IPS-NIHi7 (cell line): ENCODE measurements at regions not wholly inside any gene's neighbourhood (a gene's known extent, or its start where the extent isn't known, plus 50 kb on each side); places are given as distances from the start of the nearest gene placed in this dataset.
A peak's percentile ranks its signal among the peaks of the same experiment; 100 is the strongest.
"Not testable (repeated sequence)": the region's sequence is repeated elsewhere in the genome, so short reads cannot be mapped to it uniquely, and the experiment has no call there.

Experiments
- DNase-seq: peaks from one replicate; pipeline ENCODE4 v3.0.0; 2012; ENCODE audit warnings: mixed read lengths; ENCODE audit errors: extremely low spot score

GRCh38 chr10:70987396-70988130 is 99.2 kb upstream of the PCBD1 start:
- no peak for DNase-seq

- not testable (repeated sequence) for DNase-seq
These were observed 101.8 kb upstream of the PCBD1 start for GRCh38 chr10:70990156-70990555.

GRCh38 chr10:70990681-70991080 is 102.3 kb upstream of the PCBD1 start:
- DNase-seq, result no peak

- no peak for DNase-seq
These were observed 103.1 kb upstream of the PCBD1 start for GRCh38 chr10:70991140-70992124.

DNA sequence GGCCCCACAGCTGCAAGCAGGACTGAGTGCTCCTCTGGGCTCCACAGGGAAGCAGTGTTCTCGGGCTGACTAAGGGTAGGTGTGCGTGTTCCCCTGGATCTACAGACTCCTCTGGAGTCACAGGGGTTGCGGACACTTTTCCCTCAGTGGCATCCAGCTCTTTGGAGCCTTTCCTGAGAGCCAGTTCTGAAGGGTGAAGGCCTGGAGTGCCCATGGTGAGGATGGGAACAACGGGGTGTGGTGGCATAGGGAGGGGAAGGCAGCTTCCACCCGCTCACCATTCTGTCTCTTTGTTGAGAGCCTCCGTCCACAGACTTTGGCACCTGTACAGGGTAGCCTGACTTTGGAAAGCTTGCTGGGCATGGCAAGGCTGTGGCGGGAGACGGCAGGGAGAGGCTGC is 104.1 kb upstream of the PCBD1 start:
- no peak for DNase-seq

DNA sequence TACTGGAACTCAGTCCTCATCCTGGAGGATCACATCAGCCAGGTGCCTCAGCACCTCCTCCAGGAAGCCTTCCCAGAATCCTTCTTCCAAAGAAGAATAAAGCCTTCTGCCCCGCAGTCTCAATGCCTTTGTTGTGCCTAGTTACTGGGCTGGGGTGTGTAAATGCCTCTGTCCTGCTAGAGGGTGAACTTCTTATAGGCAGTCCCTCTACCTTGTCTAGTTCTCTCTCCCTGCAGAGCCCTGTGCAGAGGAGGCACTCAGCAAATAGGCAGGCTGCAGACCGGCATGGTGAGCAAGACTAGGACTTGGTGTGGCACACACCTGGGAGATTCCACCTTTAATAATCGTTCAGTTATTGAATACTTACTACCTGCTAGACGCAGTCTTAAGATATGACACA is 104.7 kb upstream of the PCBD1 start:
- DNase-seq, result no peak

DNA sequence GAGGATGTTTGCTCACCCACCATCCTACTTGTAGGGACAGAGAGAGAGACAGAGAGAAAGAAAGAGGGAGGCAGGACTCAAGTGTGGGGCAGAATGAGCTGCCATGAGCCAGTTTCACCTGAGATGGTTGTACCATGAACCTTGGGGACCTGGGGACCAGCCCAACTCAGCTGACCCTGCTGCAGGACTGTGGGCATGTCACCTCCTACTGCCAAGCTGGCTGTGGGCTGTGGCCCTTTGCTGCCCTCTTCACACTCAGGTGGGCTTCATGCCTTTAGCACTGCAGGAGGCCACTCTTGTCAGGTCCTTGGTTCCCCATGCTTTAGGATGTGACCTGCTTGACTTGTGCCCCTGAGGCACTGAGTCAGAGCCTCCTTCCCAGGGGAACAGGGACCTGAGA is 108.2 kb upstream of the PCBD1 start:
- no peak for DNase-seq

- no peak for DNase-seq
These were observed 108.9 kb upstream of the PCBD1 start for GRCh38 chr10:70997236-70997635.

DNA sequence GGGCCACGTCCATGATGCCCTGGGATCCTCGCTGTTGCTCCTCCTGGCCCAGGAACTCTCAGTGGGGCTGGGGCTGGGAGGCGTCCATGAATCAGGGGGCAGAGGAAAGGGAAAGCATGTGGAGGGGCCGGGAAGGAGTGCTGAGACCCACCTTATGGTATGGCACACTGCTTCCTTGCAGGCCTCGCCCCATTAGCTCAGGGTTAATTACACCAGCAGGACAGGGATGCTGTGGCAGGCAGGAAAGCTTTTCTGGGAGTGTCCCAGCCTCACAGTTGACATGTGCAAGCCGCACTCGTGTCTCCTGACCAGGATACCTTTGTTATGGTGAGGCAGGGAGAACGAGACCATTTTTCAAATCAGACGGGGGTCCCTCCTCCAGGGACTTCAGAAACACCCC is 109.7 kb upstream of the PCBD1 start:
- no peak for DNase-seq

DNA sequence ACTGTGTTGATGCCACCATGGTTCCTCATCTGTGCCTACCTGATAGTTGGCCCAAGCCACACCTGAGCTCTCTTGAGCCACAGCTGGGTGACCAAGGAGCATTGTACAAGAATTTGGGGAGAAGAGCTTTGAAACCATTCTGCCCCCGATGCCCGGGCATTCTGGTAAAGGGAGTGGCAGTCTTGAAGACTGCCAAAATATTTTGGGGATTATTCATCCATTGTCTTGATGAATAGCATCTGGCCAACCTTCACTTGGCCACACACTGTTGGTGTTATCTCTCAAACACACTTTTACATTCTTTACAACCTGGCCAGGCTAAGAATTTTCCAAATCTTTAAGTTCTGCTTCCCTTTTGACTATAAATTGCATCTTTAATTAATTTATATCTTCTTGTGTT is 113.1 kb upstream of the PCBD1 start:
- DNase-seq, result no peak

DNA sequence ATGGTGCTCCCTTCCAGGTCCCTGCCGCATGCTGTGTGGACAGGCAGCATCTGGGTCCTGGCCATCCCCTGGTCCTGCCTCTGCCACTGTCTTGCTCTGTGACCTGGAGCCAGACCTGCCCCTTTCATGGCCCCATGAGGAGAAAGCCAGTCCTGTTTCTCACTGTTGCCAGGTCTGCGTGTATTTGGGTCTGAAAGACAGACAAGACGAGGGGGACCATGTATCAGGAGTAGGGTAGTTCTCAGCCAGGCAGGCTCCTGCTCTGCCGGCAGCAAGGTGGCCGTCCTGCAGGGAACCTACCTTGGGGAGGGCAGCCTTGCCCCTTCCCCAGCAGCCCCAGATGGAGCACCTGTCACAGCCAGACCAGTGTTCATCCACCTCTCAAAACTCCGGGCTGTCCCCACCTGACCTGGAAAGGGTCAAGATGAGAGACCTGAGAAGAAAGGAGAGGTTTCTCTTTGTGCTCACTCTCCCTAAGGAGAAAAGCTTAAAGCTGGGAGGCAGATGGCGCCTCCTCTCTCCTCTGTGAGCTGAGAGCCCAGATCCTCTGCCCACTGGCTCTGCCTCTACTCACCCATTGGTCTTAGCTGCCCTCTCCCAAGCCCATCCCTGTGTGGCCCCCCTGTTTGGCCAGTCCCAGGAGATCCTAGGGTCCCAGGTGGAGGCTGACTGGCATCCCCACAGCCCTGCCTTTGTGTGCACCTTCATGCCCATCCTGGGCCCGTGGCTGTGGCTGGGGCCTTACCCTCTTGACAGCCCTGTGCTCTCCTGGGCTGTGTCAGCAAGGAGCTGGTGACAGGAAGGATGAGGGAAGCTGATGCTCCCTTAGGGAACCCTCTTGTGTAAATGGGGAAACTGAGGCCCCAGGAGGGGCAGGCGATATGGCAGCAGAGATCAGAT is 116.1 kb upstream of the PCBD1 start:
- no peak for DNase-seq

- DNase-seq, result no peak
These were observed 117.3 kb upstream of the PCBD1 start for GRCh38 chr10:71005337-71006305.

DNA sequence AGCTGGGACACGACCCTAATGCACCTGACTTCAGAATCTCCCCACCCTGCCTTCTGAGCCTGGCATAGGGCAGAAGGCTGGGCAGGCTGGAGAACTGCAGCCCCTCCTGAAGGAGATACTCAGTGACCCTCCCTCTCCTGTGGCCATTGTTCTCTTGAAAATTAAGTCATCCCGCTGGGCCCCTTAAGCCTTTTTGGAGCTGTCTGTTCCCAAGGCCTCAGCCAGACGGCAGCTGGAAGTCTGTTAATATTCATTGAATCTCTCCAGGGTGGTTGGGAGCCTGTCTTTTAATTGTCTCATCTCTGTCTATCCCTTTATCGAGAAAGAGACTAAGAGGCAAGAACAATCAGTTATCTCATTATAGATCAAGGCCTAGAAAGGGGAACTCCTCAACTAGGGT is 118.1 kb upstream of the PCBD1 start:
- peak; percentile 56 for DNase-seq

DNA sequence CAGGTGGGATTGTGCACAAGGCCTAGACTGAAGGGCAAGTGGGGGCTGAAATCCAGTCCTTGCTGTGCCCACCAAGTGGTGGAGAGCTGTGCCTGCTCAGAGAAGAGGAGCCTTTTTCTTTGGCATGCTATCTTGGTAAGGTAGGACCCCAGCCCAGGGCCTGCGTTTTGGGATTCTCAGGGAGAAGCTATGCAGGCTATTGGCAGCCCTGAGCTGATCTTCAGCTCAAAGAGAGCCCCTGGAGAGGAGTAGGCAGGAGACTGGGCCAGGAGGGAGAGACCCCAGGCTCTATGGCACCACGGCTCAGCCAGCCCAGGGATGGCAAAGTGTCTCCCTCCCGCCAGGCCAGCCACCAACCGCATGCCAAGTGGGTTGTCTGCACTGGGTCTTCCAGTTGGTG is 119.2 kb upstream of the PCBD1 start:
- no peak for DNase-seq

GRCh38 chr10:71008150-71008549 is 119.8 kb upstream of the PCBD1 start:
- DNase-seq, result no peak

GRCh38 chr10:71009126-71009525 is 120.8 kb upstream of the PCBD1 start:
- no peak for DNase-seq

DNA sequence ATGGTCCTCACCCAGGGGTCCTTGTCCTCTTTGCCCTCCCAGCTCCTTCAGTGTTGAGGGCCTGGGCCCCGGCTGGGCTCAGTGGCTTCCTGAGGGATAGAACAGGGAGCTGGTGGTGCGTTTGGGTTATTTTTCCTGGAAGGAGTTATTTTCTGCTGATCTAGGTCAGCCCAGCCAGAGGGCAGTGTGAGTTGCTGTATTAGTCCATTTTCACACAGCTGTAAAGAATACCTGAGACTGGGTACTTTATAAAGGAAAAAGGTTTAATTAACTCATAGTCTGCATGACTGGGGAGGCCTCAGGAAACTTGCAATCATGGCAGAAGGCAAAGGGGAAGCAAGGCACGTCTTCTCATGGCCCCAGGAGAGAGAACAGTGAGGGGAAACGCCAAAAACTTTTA is 122.4 kb upstream of the PCBD1 start:
- DNase-seq, result no peak

DNA sequence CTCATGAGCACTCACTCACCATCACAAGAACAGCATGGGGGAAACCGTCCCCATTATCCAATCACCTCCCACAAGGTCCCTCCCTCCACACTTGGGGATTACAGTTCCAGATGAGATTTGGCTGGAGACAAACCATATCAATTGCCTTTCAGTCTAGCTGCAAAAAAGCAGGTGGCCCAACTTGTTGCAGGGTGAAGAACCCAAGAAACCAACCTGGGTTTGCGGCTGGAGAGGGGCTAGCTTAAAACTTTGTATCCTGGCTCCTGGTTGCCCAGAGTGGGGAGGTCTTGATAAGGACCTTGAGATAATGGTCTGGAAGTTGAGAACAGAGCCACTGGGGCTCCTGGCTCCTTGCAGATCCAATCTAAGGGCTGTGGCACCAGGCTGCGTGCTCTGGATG is 122.8 kb upstream of the PCBD1 start:
- no peak for DNase-seq

GRCh38 chr10:71014021-71014805 is 125.8 kb upstream of the PCBD1 start:
- no peak for DNase-seq

GRCh38 chr10:71015674-71016073 is 127.3 kb upstream of the PCBD1 start:
- DNase-seq, result no peak
